Mesodermal cell (in vitro differentiated cells): ENCODE measurements at regions not wholly inside any gene's neighbourhood (a gene's known extent, or its start where the extent isn't known, plus 50 kb on each side); places are given as distances from the start of the nearest gene placed in this dataset.
"Not testable (repeated sequence)": the region's sequence is repeated elsewhere in the genome, so short reads cannot be mapped to it uniquely, and the experiment has no call there.

Source experiments
- H3K27ac ChIP-seq: 2 replicates; pipeline ENCODE4 v1.7.0; 2013; ENCODE audit warnings: mild to moderate bottlenecking, low read depth, low read length, moderate library complexity; ENCODE audit not compliant: severe bottlenecking
- H3K36me3 ChIP-seq: 2 replicates; pipeline ENCODE4 v1.7.1; 2013; ENCODE audit warnings: mild to moderate bottlenecking, low read length, moderate library complexity; ENCODE audit not compliant: control insufficient read depth, insufficient read depth
- H3K4me1 ChIP-seq: one replicate; pipeline ENCODE4 v1.7.1; 2013; ENCODE audit warnings: mild to moderate bottlenecking, low read length; ENCODE audit not compliant: insufficient read depth, control insufficient read depth, poor library complexity, severe bottlenecking
- H3K4me3 ChIP-seq: 2 replicates; pipeline ENCODE4 v1.7.0; 2013; ENCODE audit warnings: low read length, control low read depth, mild to moderate bottlenecking; ENCODE audit not compliant: insufficient read depth, poor library complexity, severe bottlenecking; ENCODE audit errors: extremely low read depth
- H3K9me3 ChIP-seq: 2 replicates; pipeline ENCODE4 v1.7.1; 2013; ENCODE audit warnings: mild to moderate bottlenecking, low read length, moderate library complexity; ENCODE audit not compliant: control insufficient read depth
- WGBS, 2 experiments: methylation state at CpG; one replicate each; pipeline ENCODE4 v1.1.5; 2013; ENCODE audit warnings: missing lambda C conversion rate in 2 of 2; ENCODE audit not compliant: insufficient coverage in 2 of 2; 5-methylcytosine and 5-hydroxymethylcytosine counted together

- H3K4me3 ChIP-seq, result no peak overlapping the region
- peaks cover 5% of the 10 kb centered on the region for H3K9me3 ChIP-seq
- H3K4me1 ChIP-seq, result no peaks in the 10 kb centered on the region
- H3K36me3 ChIP-seq, result no peaks in the 10 kb centered on the region
- no peak overlapping the region for H3K27ac ChIP-seq
Observed at GRCh38 chr1:232713785-232714184, 83.9 kb upstream of the SIPA1L2 start.

- Histone ChIP-seq H3K4me1 (no peaks in the 10 kb centered on the region), H3K4me3 (no peak overlapping the region), H3K9me3 (peaks cover 9% of the 10 kb centered on the region)
Observed at GRCh38 chr1:232715154-232715553, 85.2 kb upstream of the SIPA1L2 start.

GRCh38 chr1:232717911-232718310 lies 87.3 kb upstream of the MAP10 start:
- 100% methylated on average over 2 to 3 of the region's 4 CpGs for WGBS, 2 experiments
- H3K36me3 ChIP-seq, H3K4me1 ChIP-seq, H3K27ac ChIP-seq, H3K4me3 ChIP-seq, H3K9me3 ChIP-seq: not testable (repeated sequence)

More at GRCh38 chr1:232715154-232715553, 85.2 kb upstream of the SIPA1L2 start:
- no peaks in the 10 kb centered on the region for H3K36me3 ChIP-seq
- H3K27ac ChIP-seq, result no peak overlapping the region

- no peaks in the 10 kb centered on the region for H3K4me1 ChIP-seq
- no peak overlapping the region for H3K4me3 ChIP-seq
- H3K36me3 ChIP-seq, result no peaks in the 10 kb centered on the region
- no peak overlapping the region for H3K27ac ChIP-seq
- WGBS, 2 experiments, result 92 to 98% methylated on average over 4 to 5 of the region's 7 CpGs
- H3K9me3 ChIP-seq, result peaks cover 9% of the 10 kb centered on the region
Observed at GRCh38 chr1:232718928-232719927, 86.0 kb upstream of the MAP10 start.

- peaks cover 3% of the 10 kb centered on the region for H3K4me1 ChIP-seq
- WGBS, 2 experiments, result 91 to 97% methylated on average over 2 to 3 of the region's 3 CpGs
- H3K27ac ChIP-seq, result no peak overlapping the region
- H3K4me3 ChIP-seq, result no peak overlapping the region
- no peaks in the 10 kb centered on the region for H3K36me3 ChIP-seq
- H3K9me3 ChIP-seq, result peaks cover 9% of the 10 kb centered on the region
Observed at GRCh38 chr1:232722626-232723025, 82.6 kb upstream of the MAP10 start.

GRCh38 chr1:232725305-232726047 lies 79.7 kb upstream of the MAP10 start:
- no peaks in the 10 kb centered on the region for H3K36me3 ChIP-seq
- no peaks in the 10 kb centered on the region for H3K9me3 ChIP-seq
- peaks cover 3% of the 10 kb centered on the region for H3K4me1 ChIP-seq
- H3K4me3 ChIP-seq, result no peak overlapping the region
- H3K27ac ChIP-seq, result no peak overlapping the region
- 83 to 93% methylated on average over 2 to 4 of the region's 6 CpGs for WGBS, 2 experiments

- H3K36me3 ChIP-seq, result no peaks in the 10 kb centered on the region
- no peak overlapping the region for H3K4me3 ChIP-seq
- 83 to 91% methylated on average over 4 to 8 of the region's 8 CpGs for WGBS, 2 experiments
- H3K27ac ChIP-seq, result no peak overlapping the region
- no peaks in the 10 kb centered on the region for H3K9me3 ChIP-seq
- peaks cover 3% of the 10 kb centered on the region for H3K4me1 ChIP-seq
Observed at GRCh38 chr1:232726048-232726779, 79.0 kb upstream of the MAP10 start.

- H3K36me3 ChIP-seq, result no peaks in the 10 kb centered on the region
- H3K27ac ChIP-seq, result no peak overlapping the region
- 91% methylated on average over 5 of the region's 6 CpGs; no CpG with 5 or more reads in 1 of the 2 experiments for WGBS, 2 experiments
- H3K9me3 ChIP-seq, result no peaks in the 10 kb centered on the region
- no peak overlapping the region for H3K4me3 ChIP-seq
- peaks cover 3% of the 10 kb centered on the region for H3K4me1 ChIP-seq
Observed at GRCh38 chr1:232728507-232729263, 76.5 kb upstream of the MAP10 start.

- Histone ChIP-seq H3K4me1 (no peaks in the 10 kb centered on the region), H3K27ac (no peak overlapping the region), H3K9me3 (no peaks in the 10 kb centered on the region), H3K4me3 (no peak overlapping the region), H3K36me3 (no peaks in the 10 kb centered on the region)
- WGBS, 2 experiments, result no CpG with 5 or more reads among the region's 1 CpG
Observed at GRCh38 chr1:232732344-232732910, 72.8 kb upstream of the MAP10 start.

GRCh38 chr1:232737917-232738316 lies 67.3 kb upstream of the MAP10 start:
- Histone ChIP-seq H3K9me3 (peaks cover 4% of the 10 kb centered on the region), H3K36me3 (no peaks in the 10 kb centered on the region), H3K27ac (no peak overlapping the region), H3K4me1 (no peaks in the 10 kb centered on the region), H3K4me3 (no peak overlapping the region)
- WGBS, 2 experiments, result 88% methylated on average over 2 of the region's 2 CpGs; no CpG with 5 or more reads in 1 of the 2 experiments
